ENCODE measurements at regions not wholly inside any gene's neighbourhood (a gene's known extent, or its start where the extent isn't known, plus 50 kb on each side); places are given as distances from the start of the nearest gene placed in this dataset.

DNA sequence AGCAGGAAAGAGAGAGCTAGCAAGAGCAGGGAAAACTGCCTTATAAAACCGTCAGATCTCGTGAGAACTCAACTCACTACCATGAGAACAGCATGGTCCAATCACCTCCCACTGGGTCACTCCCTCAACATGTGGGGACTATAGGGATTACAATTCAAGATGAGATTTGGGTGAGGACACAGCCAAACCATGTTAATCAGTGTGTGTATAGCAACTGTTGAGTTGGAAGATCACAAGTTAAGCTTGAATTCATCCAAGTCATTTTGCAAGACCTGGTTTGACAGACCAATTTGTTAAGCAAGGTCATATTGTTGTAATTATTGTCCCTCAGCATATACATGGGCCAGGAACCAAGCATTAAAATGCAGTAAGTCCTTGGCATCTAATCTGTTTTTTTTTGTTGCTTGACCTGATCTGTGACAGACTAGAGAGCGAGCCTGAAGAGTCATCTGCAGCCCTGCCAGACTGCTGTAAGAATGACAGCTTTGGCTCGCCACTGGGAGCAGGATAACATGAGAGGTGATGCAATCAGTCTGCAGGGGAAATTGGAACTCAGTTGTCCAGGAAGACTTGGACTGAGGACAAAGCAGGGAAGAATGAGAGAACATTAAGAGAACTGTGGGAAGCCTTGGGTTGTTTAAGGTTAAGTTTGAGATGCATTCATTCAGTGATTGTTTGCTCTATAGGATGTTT is 297.6 kb upstream of the SEL1L start:
- no peaks in the 10 kb centered on the region for H3K27me3 Mint-ChIP-seq (ENCODE audit: insufficient read depth, unreplicated experiment)
- BruUV-seq (replicated peaks) = no TSS peak

DNA sequence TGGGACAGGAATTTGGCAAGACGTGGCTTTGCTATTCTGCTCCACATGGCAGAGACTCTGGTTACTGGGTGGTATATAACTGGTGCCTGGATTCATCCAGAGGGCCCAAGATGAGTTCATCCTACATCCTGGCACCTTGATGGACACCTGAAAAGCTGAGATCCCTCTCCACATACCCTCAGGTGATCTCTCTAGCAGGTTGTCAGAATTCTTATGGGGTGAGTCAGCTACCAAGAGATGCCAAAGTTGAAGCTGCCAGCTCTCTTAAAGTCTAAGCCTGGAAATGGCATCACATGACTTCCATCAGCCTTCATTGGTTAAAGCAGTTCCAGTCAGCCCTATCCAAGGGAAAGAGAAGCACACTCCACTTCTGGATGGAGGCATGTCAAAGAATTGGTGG is 300.7 kb upstream of the SEL1L start:
- CTCF ChIA-PET = interaction anchor here (0.6 to 1.1 kb wide), 3 partner anchors 124 to 159 kb away, joined by 3 to 5 read pairs (median 4); no protein-coding TSS in a partner anchor
- intact Hi-C loops (cut with micrococcal nuclease) = no loop called here
- Mint-ChIP-seq H3K4me1 (ENCODE audit: insufficient read depth, unreplicated experiment) (peaks cover 6% of the 10 kb centered on the region), H3K36me3 (ENCODE audit: insufficient read depth, unreplicated experiment) (no peaks in the 10 kb centered on the region), H3K9me3 (ENCODE audit: unreplicated experiment) (peaks cover 5% of the 10 kb centered on the region), H3K27ac (ENCODE audit: low read depth, unreplicated experiment) (no peak overlapping the region), H3K27me3 (ENCODE audit: insufficient read depth, unreplicated experiment) (no peaks in the 10 kb centered on the region), H3K4me3 (ENCODE audit: unreplicated experiment) (no peak overlapping the region)
- TF ChIP-seq, protein P1, sequence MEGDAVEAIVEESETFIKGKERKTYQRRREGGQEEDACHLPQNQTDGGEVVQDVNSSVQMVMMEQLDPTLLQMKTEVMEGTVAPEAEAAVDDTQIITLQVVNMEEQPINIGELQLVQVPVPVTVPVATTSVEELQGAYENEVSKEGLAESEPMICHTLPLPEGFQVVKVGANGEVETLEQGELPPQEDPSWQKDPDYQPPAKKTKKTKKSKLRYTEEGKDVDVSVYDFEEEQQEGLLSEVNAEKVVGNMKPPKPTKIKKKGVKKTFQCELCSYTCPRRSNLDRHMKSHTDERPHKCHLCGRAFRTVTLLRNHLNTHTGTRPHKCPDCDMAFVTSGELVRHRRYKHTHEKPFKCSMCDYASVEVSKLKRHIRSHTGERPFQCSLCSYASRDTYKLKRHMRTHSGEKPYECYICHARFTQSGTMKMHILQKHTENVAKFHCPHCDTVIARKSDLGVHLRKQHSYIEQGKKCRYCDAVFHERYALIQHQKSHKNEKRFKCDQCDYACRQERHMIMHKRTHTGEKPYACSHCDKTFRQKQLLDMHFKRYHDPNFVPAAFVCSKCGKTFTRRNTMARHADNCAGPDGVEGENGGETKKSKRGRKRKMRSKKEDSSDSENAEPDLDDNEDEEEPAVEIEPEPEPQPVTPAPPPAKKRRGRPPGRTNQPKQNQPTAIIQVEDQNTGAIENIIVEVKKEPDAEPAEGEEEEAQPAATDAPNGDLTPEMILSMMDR (IDR thresholded peaks at IDR 0.05; ENCODE audit: unreplicated experiment) = no peak
- POLR2A ChIA-PET = interaction anchor here (0.7 kb wide), 1 partner anchor 655 kb away, joined by 3 read pairs; no protein-coding TSS in a partner anchor
- no TSS peak for BruUV-seq (replicated peaks)
- DNase-seq (ENCODE audit: unreplicated experiment) = peak; percentile 57

More for the DNA sequence above, 297.6 kb upstream of the SEL1L start:
- ChIA-PET POLR2A (interaction anchor here (0.6 to 1.0 kb wide), 3 partner anchors 9 to 53 kb away, joined by 3 read pairs; no protein-coding TSS in a partner anchor), CTCF (interaction anchor here (0.7 to 0.9 kb wide), 2 partner anchors 58 to 116 kb away, joined by 3 to 4 read pairs; no protein-coding TSS in a partner anchor)
- TF ChIP-seq, protein P1 (IDR thresholded peaks at IDR 0.05; ENCODE audit: unreplicated experiment) = no peak
- H3K9me3 Mint-ChIP-seq (ENCODE audit: unreplicated experiment) = peaks cover 18% of the 10 kb centered on the region
- no peaks in the 10 kb centered on the region for H3K36me3 Mint-ChIP-seq (ENCODE audit: insufficient read depth, unreplicated experiment)
- H3K27ac Mint-ChIP-seq (ENCODE audit: low read depth, unreplicated experiment) = no peak overlapping the region
- H3K4me3 Mint-ChIP-seq (ENCODE audit: unreplicated experiment) = no peak overlapping the region
- peak; percentile 83 for DNase-seq (ENCODE audit: unreplicated experiment)
- intact Hi-C loops (cut with micrococcal nuclease) = no loop called here
- H3K4me1 Mint-ChIP-seq (ENCODE audit: insufficient read depth, unreplicated experiment) = peaks cover 6% of the 10 kb centered on the region

DNA sequence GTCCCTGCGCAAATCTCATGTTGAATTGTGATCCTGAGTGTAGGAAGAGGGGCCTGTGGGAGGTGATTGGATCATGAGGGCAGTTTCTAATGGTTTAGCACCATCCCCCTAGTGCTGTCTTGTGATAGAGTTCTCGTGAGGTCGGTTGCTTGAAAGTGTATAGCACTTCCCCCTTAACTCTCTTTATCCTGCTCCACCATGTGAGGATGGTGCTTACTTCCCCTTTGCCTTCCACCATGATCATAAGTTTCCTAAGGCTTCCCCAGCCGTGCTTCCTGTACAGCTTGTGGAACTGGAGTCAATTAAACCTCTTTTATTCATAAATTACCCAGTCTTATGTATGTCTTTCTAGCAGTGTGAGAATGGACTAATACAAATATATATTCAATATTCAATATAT is 303.7 kb upstream of the SEL1L start:
- no peaks in the 10 kb centered on the region for H3K27me3 Mint-ChIP-seq (ENCODE audit: insufficient read depth, unreplicated experiment)
- ChIA-PET CTCF (no interaction called here), POLR2A (no interaction called here)
- no peak overlapping the region for H3K4me3 Mint-ChIP-seq (ENCODE audit: unreplicated experiment)
- no TSS peak for BruUV-seq (replicated peaks)
- DNase-seq (ENCODE audit: unreplicated experiment) = no peak
- intact Hi-C loops (cut with micrococcal nuclease) = no loop called here
- no peaks in the 10 kb centered on the region for H3K4me1 Mint-ChIP-seq (ENCODE audit: insufficient read depth, unreplicated experiment)
- H3K9me3 Mint-ChIP-seq (ENCODE audit: unreplicated experiment) = peaks cover 5% of the 10 kb centered on the region
- no peak overlapping the region for H3K27ac Mint-ChIP-seq (ENCODE audit: low read depth, unreplicated experiment)
- no peaks in the 10 kb centered on the region for H3K36me3 Mint-ChIP-seq (ENCODE audit: insufficient read depth, unreplicated experiment)
- TF ChIP-seq, protein P1 (IDR thresholded peaks at IDR 0.05; ENCODE audit: unreplicated experiment) = no peak

DNA sequence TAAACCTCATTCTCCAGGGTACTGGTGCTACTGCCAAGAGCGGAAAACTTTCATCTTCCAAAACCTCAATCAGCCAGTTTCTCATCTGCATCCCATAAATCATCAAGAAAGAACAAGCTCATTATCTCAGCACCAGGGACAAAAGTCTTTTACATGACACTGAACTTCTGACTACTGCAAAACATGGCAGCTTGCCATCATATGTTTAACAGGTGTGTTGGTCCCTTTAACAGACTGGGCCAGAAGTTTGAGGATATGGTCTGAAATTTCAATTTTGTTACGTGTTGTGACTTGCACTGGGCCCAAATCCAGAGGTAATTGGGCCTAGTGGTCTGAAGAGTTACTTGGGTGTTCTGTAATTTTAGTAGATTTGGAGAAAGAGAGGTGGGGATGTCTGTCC is 305.4 kb upstream of the SEL1L start:
- Mint-ChIP-seq H3K4me3 (ENCODE audit: unreplicated experiment) (no peak overlapping the region), H3K4me1 (ENCODE audit: insufficient read depth, unreplicated experiment) (no peaks in the 10 kb centered on the region), H3K9me3 (ENCODE audit: unreplicated experiment) (peaks cover 5% of the 10 kb centered on the region), H3K27me3 (ENCODE audit: insufficient read depth, unreplicated experiment) (no peaks in the 10 kb centered on the region), H3K27ac (ENCODE audit: low read depth, unreplicated experiment) (no peak overlapping the region), H3K36me3 (ENCODE audit: insufficient read depth, unreplicated experiment) (no peaks in the 10 kb centered on the region)
- BruUV-seq (replicated peaks) = no TSS peak
- intact Hi-C loops (cut with micrococcal nuclease) = no loop called here
- no peak for DNase-seq (ENCODE audit: unreplicated experiment)
- CTCF ChIA-PET = interaction anchor here (0.5 kb wide), 1 partner anchor 127 kb away, joined by 3 read pairs; no protein-coding TSS in a partner anchor
- POLR2A ChIA-PET = no interaction called here
- TF ChIP-seq, protein P1 (IDR thresholded peaks at IDR 0.05; ENCODE audit: unreplicated experiment) = no peak
